HEK293T (cell line): ENCODE measurements at regions not wholly inside any gene's neighbourhood (a gene's known extent, or its start where the extent isn't known, plus 50 kb on each side); places are given as distances from the start of the nearest gene placed in this dataset.

Experiments used
- BHLHE40 ChIP-seq: fragments of 450-650 bp; IDR thresholded peaks from 2 replicates; pipeline ENCODE4 v1.6.1; 2016; ENCODE audit warnings: mild to moderate bottlenecking, moderate library complexity, borderline replicate concordance
- ELF4 ChIP-seq: fragments of 450-650 bp; IDR thresholded peaks from 2 replicates; pipeline ENCODE4 v1.6.1; 2017; ENCODE audit warnings: antibody characterized with exemption
- FOXK2 ChIP-seq: fragments of 450-650 bp; IDR thresholded peaks from 2 replicates; pipeline ENCODE4 v1.6.1; 2016; ENCODE audit warnings: mild to moderate bottlenecking
- FOXM1 ChIP-seq: fragments of 450-650 bp; IDR thresholded peaks from 2 replicates; pipeline ENCODE4 v1.6.1; 2017; ENCODE audit warnings: mild to moderate bottlenecking, borderline replicate concordance
- LEF1 ChIP-seq: fragments of 450-650 bp; IDR thresholded peaks from 2 replicates; pipeline ENCODE4 v1.6.1; 2017; ENCODE audit warnings: mild to moderate bottlenecking, borderline replicate concordance
- NFRKB ChIP-seq: fragments of 450-650 bp; IDR thresholded peaks from 2 replicates; pipeline ENCODE4 v1.6.1; 2016; ENCODE audit warnings: mild to moderate bottlenecking, moderate library complexity
- PKNOX1 ChIP-seq: fragments of 450-650 bp; IDR thresholded peaks from 2 replicates; pipeline ENCODE4 v1.6.1; 2016
- SP1 ChIP-seq: fragments of 450-650 bp; IDR thresholded peaks from 2 replicates; pipeline ENCODE4 v1.6.1; 2017
- TARDBP ChIP-seq: fragments of 450-650 bp; IDR thresholded peaks from 2 replicates; pipeline ENCODE4 v1.6.1; 2016
- ZNF384 ChIP-seq: fragments of 450-650 bp; IDR thresholded peaks from 2 replicates; pipeline ENCODE4 v1.6.1; 2016

- TF ChIP-seq PKNOX1 (no peak), BHLHE40 (no peak), FOXK2 (no peak), TARDBP (no peak), ZNF384 (no peak), ELF4 (no peak), FOXM1 (no peak), SP1 (no peak), LEF1 (no peak), NFRKB (no peak)
These were observed 217.9 kb upstream of the VLDLR start for GRCh38 chr9:2403701-2404100.
